Naive thymus-derived CD4-positive, alpha-beta T cell (primary cell): ENCODE measurements at regions not wholly inside any gene's neighbourhood (a gene's known extent, or its start where the extent isn't known, plus 50 kb on each side); places are given as distances from the start of the nearest gene placed in this dataset.

Experiments
- ATAC-seq: fragments of 150-1000 bp; cut with Tn5 transposase; 2 replicates; pipeline ENCODE4 v1.10.0; 2021; ENCODE audit warnings: mild to moderate bottlenecking, moderate library complexity
- CTCF ChIA-PET: fragments of 350-600 bp; sonication (Branson Sonifier 250); formaldehyde crosslinking; loops from one replicate; lab custom pipeline; 2021; ENCODE audit warnings: antibody characterized with exemption; lab: Charles Lee
- POLR2A ChIA-PET: fragments of 350-600 bp; sonication (Branson Sonifier 250); formaldehyde crosslinking; loops from one replicate; lab custom pipeline; 2021; ENCODE audit warnings: antibody characterized with exemption, inconsistent platforms; lab: Charles Lee
- DNase-seq, 9 donors: peaks; one replicate each; pipeline versions ENCODE4 v3.0.0 to v3.0.0-alpha.2; 2020 to 2022; ENCODE audit warnings: mixed read lengths in 1 of 9
- H3K27ac ChIP-seq: one replicate; pipeline ENCODE4 v1.7.0; 2013; ENCODE audit warnings: mild to moderate bottlenecking, low read depth, low read length, moderate library complexity
- H3K27me3 ChIP-seq, 2 donors: one replicate each; pipeline ENCODE4 v1.7.0; 2013; ENCODE audit warnings: low read length in 2 of 2, mild to moderate bottlenecking in 2 of 2, moderate library complexity in 2 of 2; ENCODE audit not compliant: control insufficient read depth in 2 of 2, insufficient read depth in 2 of 2
- H3K36me3 ChIP-seq, 3 experiments: 1 replicate in 2 of 3; 2 replicates in 1 of 3; pipeline ENCODE4 v1.7.0; 2013; ENCODE audit warnings: low read length in 3 of 3, mild to moderate bottlenecking in 3 of 3, moderate library complexity in 1 of 3; ENCODE audit not compliant: insufficient read depth in 3 of 3, control insufficient read depth in 2 of 3
- H3K4me1 ChIP-seq, 2 donors: one replicate each; pipeline ENCODE4 v1.7.0; 2013; ENCODE audit warnings: low read length in 2 of 2, mild to moderate bottlenecking in 2 of 2, moderate library complexity in 1 of 2; ENCODE audit not compliant: control insufficient read depth in 2 of 2, insufficient read depth in 2 of 2
- H3K4me3 ChIP-seq: 2 replicates; pipeline ENCODE4 v1.7.0; 2013; ENCODE audit warnings: mild to moderate bottlenecking, low read length
- H3K9me3 ChIP-seq, 3 experiments: 1 replicate in 2 of 3; 2 replicates in 1 of 3; pipeline ENCODE4 v1.7.0; 2013; ENCODE audit warnings: low read length in 3 of 3; ENCODE audit not compliant: control insufficient read depth in 2 of 3
- H3K27ac Mint-ChIP-seq, 9 donors: one replicate each; pipeline ENCODE4 v1.8.0; 2020 to 2022; ENCODE audit warnings: mixed read lengths in 9 of 9, mild to moderate bottlenecking in 8 of 9, moderate library complexity in 5 of 9, inconsistent platforms in 2 of 9
- H3K27me3 Mint-ChIP-seq, 5 donors: one replicate each; pipeline ENCODE4 v1.8.0; 2021 to 2022; ENCODE audit warnings: mixed read lengths in 5 of 5, mild to moderate bottlenecking in 1 of 5
- H3K36me3 Mint-ChIP-seq, 5 donors: one replicate each; pipeline ENCODE4 v1.8.0; 2020 to 2022; ENCODE audit warnings: mixed read lengths in 5 of 5, mild to moderate bottlenecking in 3 of 5, inconsistent platforms in 1 of 5
- H3K4me1 Mint-ChIP-seq, 7 donors: one replicate each; pipeline ENCODE4 v1.8.0; 2020 to 2022; ENCODE audit warnings: mixed read lengths in 7 of 7, mild to moderate bottlenecking in 3 of 7, inconsistent platforms in 1 of 7
- H3K4me3 Mint-ChIP-seq, 10 donors: one replicate each; pipeline ENCODE4 v1.8.0; 2020 to 2022; ENCODE audit warnings: mild to moderate bottlenecking in 10 of 10, mixed read lengths in 10 of 10, moderate library complexity in 6 of 10, inconsistent platforms in 2 of 10
- H3K9me3 Mint-ChIP-seq, 11 donors: one replicate each; pipeline ENCODE4 v1.8.0; 2020 to 2022; ENCODE audit warnings: mixed read lengths in 11 of 11, mild to moderate bottlenecking in 4 of 11, inconsistent platforms in 1 of 11, moderate library complexity in 1 of 11
- intact Hi-C, 2 donors: fragments of 100-400 bp; cut with micrococcal nuclease; formaldehyde crosslinking; loops; one replicate each; pipeline ENCODE4 v1.15.1; 2023

- Histone ChIP-seq H3K9me3 (no peaks in the 10 kb centered on the region), H3K4me1 (no peaks in the 10 kb centered on the region), H3K4me3 (no peak overlapping the region), H3K36me3 (no peaks in the 10 kb centered on the region), H3K27ac (no peak overlapping the region), H3K27me3 (no peaks in the 10 kb centered on the region)
- no peak for DNase-seq
- intact Hi-C loops = no loop called here
- no peaks in the 10 kb centered on the region for H3K27me3 Mint-ChIP-seq
- CTCF ChIA-PET = no interaction called here
- no peak for ATAC-seq
- H3K36me3 Mint-ChIP-seq = no peaks in the 10 kb centered on the region
- POLR2A ChIA-PET = no interaction called here
- no peaks in the 10 kb centered on the region for H3K4me1 Mint-ChIP-seq
- peaks cover 2 to 30% (median 11%) of the 10 kb centered on the region in 11 donors for H3K9me3 Mint-ChIP-seq
- no peak overlapping the region for H3K4me3 Mint-ChIP-seq
- no peak overlapping the region for H3K27ac Mint-ChIP-seq
These were observed 637.6 kb upstream of the GNPDA2 start for GRCh38 chr4:45363931-45364330.

DNA sequence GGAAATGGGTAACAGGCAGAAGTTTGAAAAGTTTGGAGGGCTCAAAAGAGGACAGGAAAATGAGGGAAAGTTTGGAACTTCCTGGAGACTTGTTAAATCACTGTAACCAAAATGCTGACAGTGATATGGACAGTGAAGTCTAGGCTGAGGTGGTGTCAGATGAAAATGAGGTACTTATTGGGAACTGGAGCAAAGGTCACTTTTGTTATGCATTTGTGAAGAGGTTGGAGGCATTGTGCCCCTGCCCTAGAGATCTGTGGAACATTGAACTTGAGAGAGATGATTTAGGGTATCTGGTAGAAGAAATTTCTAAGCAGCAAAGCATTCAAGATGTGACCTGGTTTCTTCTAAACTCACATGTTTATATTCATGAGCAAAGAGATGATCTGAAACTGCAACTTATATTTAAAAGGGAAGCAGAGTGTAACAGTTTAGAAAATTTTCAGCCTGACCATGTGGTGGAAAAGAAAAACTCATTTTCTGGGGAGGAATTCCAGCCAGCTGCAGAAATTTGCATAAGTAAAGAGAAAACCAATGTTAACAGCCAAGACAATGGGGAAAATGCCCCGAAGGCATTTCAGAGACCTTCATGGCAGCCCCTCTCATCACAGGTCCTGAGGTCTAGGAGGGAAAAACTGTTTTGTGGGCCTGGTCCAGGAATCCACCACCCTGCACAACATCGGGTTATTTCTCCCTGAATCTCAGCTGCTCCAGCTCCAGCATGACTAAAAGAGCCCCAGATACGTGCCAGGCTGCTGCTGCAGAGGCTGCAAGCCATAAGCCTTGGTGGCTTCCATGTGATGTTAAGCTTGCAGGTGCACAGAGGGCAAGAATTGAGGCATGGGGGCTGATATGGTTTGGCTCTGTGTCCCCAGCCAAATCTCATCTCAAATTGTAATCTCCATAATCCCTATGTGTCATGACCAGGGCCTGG, 632.5 kb upstream of the GNPDA2 start:
- ChIA-PET CTCF (no interaction called here), POLR2A (no interaction called here)
- Histone ChIP-seq H3K4me1 (no peaks in the 10 kb centered on the region), H3K27ac (no peak overlapping the region), H3K36me3 (no peaks in the 10 kb centered on the region), H3K9me3 (no peaks in the 10 kb centered on the region), H3K4me3 (no peak overlapping the region), H3K27me3 (no peaks in the 10 kb centered on the region)
- Mint-ChIP-seq H3K36me3 (no peaks in the 10 kb centered on the region), H3K4me1 (no peaks in the 10 kb centered on the region), H3K27ac (no peak overlapping the region), H3K27me3 (no peaks in the 10 kb centered on the region), H3K9me3 (peaks cover 2 to 31% (median 7%) of the 10 kb centered on the region in 11 donors), H3K4me3 (no peak overlapping the region)
- intact Hi-C loops = no loop called here
- no peak for DNase-seq
- no peak for ATAC-seq

DNA sequence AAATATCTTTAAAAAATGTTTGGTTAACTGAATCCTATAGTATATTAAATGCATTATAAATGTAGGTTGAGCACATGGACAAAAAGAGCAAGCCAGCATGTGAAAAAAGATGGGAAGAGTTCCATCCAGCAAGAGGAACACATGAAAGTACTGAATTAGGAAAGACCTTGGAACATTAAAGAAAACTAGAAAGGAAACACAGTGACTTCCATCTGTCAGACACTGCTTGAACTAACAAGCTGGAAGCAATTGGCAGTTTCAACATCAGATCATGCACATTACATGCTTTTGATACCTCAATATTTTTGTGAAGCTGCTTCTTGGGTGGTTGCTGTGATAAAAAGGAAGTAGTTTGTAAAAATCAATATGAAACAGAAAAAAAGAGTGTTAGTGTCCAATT, 626.8 kb upstream of the GNPDA2 start:
- no peak overlapping the region for H3K4me3 ChIP-seq
- H3K4me1 ChIP-seq = no peaks in the 10 kb centered on the region
- no peak for DNase-seq
- H3K27me3 ChIP-seq = no peaks in the 10 kb centered on the region
- no peaks in the 10 kb centered on the region for H3K9me3 ChIP-seq
- intact Hi-C loops = no loop called here
- Mint-ChIP-seq H3K9me3 (peaks cover 0 to 18% (median under 1%) of the 10 kb centered on the region in 11 donors), H3K27me3 (no peaks in the 10 kb centered on the region), H3K4me1 (no peaks in the 10 kb centered on the region), H3K27ac (no peak overlapping the region), H3K36me3 (no peaks in the 10 kb centered on the region), H3K4me3 (no peak overlapping the region)
- ATAC-seq = no peak
- H3K36me3 ChIP-seq = no peaks in the 10 kb centered on the region
- no peak overlapping the region for H3K27ac ChIP-seq
- ChIA-PET POLR2A (no interaction called here), CTCF (no interaction called here)

GRCh38 chr4:45350438-45350837, 624.1 kb upstream of the GNPDA2 start:
- ChIA-PET POLR2A (no interaction called here), CTCF (no interaction called here)
- peak overlapping the region in 1 of 9 donors; percentile 23 for H3K27ac Mint-ChIP-seq
- DNase-seq (no peak), ATAC-seq (no peak)
- no peaks in the 10 kb centered on the region for H3K36me3 Mint-ChIP-seq
- no peak overlapping the region for H3K27ac ChIP-seq
- H3K36me3 ChIP-seq = no peaks in the 10 kb centered on the region
- no peaks in the 10 kb centered on the region for H3K4me1 Mint-ChIP-seq
- intact Hi-C loops = no loop called here
- H3K4me3 Mint-ChIP-seq = no peak overlapping the region
- H3K4me1 ChIP-seq = no peaks in the 10 kb centered on the region
- H3K4me3 ChIP-seq = no peak overlapping the region
- no peaks in the 10 kb centered on the region for H3K27me3 ChIP-seq
- H3K9me3 ChIP-seq = no peaks in the 10 kb centered on the region
- no peaks in the 10 kb centered on the region for H3K27me3 Mint-ChIP-seq
- H3K9me3 Mint-ChIP-seq = peaks cover 0 to 19% (median 0%) of the 10 kb centered on the region in 11 donors

- ATAC-seq (no peak), DNase-seq (no peak)
- Mint-ChIP-seq H3K4me1 (no peaks in the 10 kb centered on the region), H3K27me3 (no peaks in the 10 kb centered on the region), H3K9me3 (peaks cover 0 to 22% (median 4%) of the 10 kb centered on the region in 11 donors), H3K27ac (no peak overlapping the region), H3K4me3 (no peak overlapping the region), H3K36me3 (no peaks in the 10 kb centered on the region)
- H3K36me3 ChIP-seq = no peaks in the 10 kb centered on the region
- ChIA-PET CTCF (no interaction called here), POLR2A (no interaction called here)
- intact Hi-C loops = no loop called here
- no peaks in the 10 kb centered on the region for H3K4me1 ChIP-seq
- no peak overlapping the region for H3K4me3 ChIP-seq
- no peak overlapping the region for H3K27ac ChIP-seq
- H3K9me3 ChIP-seq = no peaks in the 10 kb centered on the region
- H3K27me3 ChIP-seq = no peaks in the 10 kb centered on the region
These were observed 623.5 kb upstream of the GNPDA2 start for GRCh38 chr4:45349859-45350258.

- Histone ChIP-seq H3K36me3 (no peaks in the 10 kb centered on the region), H3K4me1 (no peaks in the 10 kb centered on the region), H3K27ac (no peak overlapping the region), H3K9me3 (no peaks in the 10 kb centered on the region), H3K27me3 (no peaks in the 10 kb centered on the region), H3K4me3 (no peak overlapping the region)
- no peaks in the 10 kb centered on the region for H3K36me3 Mint-ChIP-seq
- H3K4me3 Mint-ChIP-seq = no peak overlapping the region
- POLR2A ChIA-PET = no interaction called here
- H3K27ac Mint-ChIP-seq = no peak overlapping the region
- ATAC-seq (no peak), DNase-seq (no peak)
- CTCF ChIA-PET = no interaction called here
- no peaks in the 10 kb centered on the region for H3K27me3 Mint-ChIP-seq
- H3K4me1 Mint-ChIP-seq = no peaks in the 10 kb centered on the region
- intact Hi-C loops = no loop called here
- H3K9me3 Mint-ChIP-seq = peaks cover 0 to 18% (median 2%) of the 10 kb centered on the region in 11 donors
These were observed 620.6 kb upstream of the GNPDA2 start for GRCh38 chr4:45346816-45347435.

DNA sequence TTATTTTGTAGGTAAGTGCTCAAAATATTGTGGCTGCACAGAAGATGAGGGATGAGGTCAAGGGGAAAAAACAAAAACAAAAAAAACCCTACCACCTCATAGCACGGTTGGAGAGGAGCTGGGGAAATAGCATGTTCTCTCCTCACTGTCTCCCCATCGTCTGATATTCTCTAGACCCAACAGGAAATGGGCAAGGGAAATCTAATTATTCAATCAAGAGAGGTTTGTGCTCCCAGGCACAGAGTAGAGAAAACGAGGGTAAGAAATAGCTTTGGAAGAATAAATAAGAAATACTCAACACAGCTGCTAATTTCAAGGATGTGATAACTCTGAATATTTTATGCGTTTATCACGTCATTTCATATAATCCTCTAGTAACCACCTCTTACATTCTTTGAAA, 619.2 kb upstream of the GNPDA2 start:
- H3K4me3 ChIP-seq = no peak overlapping the region
- no peaks in the 10 kb centered on the region for H3K4me1 ChIP-seq
- Mint-ChIP-seq H3K27me3 (no peaks in the 10 kb centered on the region), H3K27ac (no peak overlapping the region), H3K4me1 (no peaks in the 10 kb centered on the region), H3K36me3 (no peaks in the 10 kb centered on the region), H3K4me3 (no peak overlapping the region), H3K9me3 (peaks cover 0 to 13% (median 1%) of the 10 kb centered on the region in 11 donors)
- H3K27me3 ChIP-seq = no peaks in the 10 kb centered on the region
- no peak for ATAC-seq
- intact Hi-C loops = no loop called here
- ChIA-PET POLR2A (no interaction called here), CTCF (no interaction called here)
- no peaks in the 10 kb centered on the region for H3K9me3 ChIP-seq
- H3K36me3 ChIP-seq = no peaks in the 10 kb centered on the region
- no peak for DNase-seq
- H3K27ac ChIP-seq = no peak overlapping the region
